Ovary (tissue), 3 donors: ENCODE measurements at regions not wholly inside any gene's neighbourhood (a gene's known extent, or its start where the extent isn't known, plus 50 kb on each side); places are given as distances from the start of the nearest gene placed in this dataset.

Source experiments
- EP300 ChIP-seq: sonication (generic); formaldehyde crosslinking; IDR thresholded peaks from one replicate; pipeline ENCODE4 v1.6.1; 2017; ENCODE audit warnings: antibody characterized with exemption
- POLR2A ChIP-seq: fragments of 450-650 bp; IDR thresholded peaks from one replicate; pipeline ENCODE4 v1.6.1; 2017; ENCODE audit warnings: antibody characterized with exemption, mild to moderate bottlenecking, moderate library complexity
- TF ChIP-seq, protein P1 (sequence below), 3 donors: fragments of 450-650 bp in 2 of 3; fragments of 200-600 bp in 1 of 3; IDR thresholded peaks; one replicate each; pipeline versions ENCODE4 v1.5.1 to v1.8.0; 2016 to 2022; ENCODE audit warnings: antibody characterized with exemption in 3 of 3, mild to moderate bottlenecking in 1 of 3
- donor health status: DM: no; HTN: no; CAD: no.

DNA sequence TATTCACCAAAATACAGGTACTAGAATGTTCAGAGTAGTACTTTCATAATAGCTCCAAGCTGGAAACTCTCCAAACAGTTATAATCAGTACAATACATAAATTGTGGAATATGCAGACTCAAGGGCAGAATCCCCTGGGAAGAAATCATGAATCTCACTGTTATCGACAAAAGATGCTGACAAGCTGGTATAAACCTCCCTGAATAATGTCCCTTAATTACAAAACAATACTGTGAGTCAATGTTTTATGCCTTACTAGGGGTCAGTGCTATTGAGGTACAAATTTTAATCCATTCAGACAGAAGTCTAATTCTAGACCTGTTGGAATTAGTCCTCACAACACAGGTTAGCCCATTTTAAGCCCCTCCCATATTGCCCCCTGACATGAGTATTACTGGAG, 532.3 kb downstream of the DTWD2 start:
- TF ChIP-seq, protein P1, sequence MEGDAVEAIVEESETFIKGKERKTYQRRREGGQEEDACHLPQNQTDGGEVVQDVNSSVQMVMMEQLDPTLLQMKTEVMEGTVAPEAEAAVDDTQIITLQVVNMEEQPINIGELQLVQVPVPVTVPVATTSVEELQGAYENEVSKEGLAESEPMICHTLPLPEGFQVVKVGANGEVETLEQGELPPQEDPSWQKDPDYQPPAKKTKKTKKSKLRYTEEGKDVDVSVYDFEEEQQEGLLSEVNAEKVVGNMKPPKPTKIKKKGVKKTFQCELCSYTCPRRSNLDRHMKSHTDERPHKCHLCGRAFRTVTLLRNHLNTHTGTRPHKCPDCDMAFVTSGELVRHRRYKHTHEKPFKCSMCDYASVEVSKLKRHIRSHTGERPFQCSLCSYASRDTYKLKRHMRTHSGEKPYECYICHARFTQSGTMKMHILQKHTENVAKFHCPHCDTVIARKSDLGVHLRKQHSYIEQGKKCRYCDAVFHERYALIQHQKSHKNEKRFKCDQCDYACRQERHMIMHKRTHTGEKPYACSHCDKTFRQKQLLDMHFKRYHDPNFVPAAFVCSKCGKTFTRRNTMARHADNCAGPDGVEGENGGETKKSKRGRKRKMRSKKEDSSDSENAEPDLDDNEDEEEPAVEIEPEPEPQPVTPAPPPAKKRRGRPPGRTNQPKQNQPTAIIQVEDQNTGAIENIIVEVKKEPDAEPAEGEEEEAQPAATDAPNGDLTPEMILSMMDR (IDR thresholded peaks at IDR 0.05): no peak
- no peak for TF ChIP-seq POLR2A
- no peak for TF ChIP-seq EP300
